ENCODE measurements at regions not wholly inside any gene's neighbourhood (a gene's known extent, or its start where the extent isn't known, plus 50 kb on each side); places are given as distances from the start of the nearest gene placed in this dataset.
"Not testable (repeated sequence)": the region's sequence is repeated elsewhere in the genome, so short reads cannot be mapped to it uniquely, and the experiment has no call there.

- DNase-seq = no peak
Observed at GRCh38 chr2:179322289-179322688, 57.7 kb upstream of the SESTD1 start.

GRCh38 chr2:179321034-179321433, 56.4 kb upstream of the SESTD1 start:
- not testable (repeated sequence) for DNase-seq

GRCh38 chr2:179314729-179315128, 50.1 kb upstream of the SESTD1 start:
- DNase-seq = not testable (repeated sequence)

Data from NCI-H510A (cell line).